ENCODE measurements at regions not wholly inside any gene's neighbourhood (a gene's known extent, or its start where the extent isn't known, plus 50 kb on each side); places are given as distances from the start of the nearest gene placed in this dataset.
"Not testable (repeated sequence)": the region's sequence is repeated elsewhere in the genome, so short reads cannot be mapped to it uniquely, and the experiment has no call there.

GRCh38 chr12:25615119-25615518, 62.0 kb upstream of the LMNTD1 start:
- DNase-seq (ENCODE audit: low read depth in 2 of 2) = no peak

DNA sequence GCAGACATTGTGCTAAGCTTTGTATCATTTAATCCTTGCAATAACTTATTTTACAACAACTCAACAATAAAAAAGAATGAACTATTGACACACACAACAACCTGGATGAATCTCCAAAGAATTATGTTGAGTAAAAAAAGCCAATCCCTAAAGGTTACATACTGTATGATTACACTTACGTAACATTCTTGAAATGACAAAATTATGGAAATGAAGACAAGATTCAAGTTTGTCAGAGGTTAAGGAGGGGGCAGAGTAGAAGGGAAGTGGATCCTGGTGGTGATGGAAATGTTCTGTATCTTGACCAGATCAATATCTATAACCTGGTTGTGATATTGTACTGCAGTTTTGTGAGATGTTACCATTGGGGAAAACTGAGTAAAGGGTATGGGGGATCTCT, 63.2 kb upstream of the LMNTD1 start:
- DNase-seq (ENCODE audit: low read depth in 2 of 2) = no peak

DNA sequence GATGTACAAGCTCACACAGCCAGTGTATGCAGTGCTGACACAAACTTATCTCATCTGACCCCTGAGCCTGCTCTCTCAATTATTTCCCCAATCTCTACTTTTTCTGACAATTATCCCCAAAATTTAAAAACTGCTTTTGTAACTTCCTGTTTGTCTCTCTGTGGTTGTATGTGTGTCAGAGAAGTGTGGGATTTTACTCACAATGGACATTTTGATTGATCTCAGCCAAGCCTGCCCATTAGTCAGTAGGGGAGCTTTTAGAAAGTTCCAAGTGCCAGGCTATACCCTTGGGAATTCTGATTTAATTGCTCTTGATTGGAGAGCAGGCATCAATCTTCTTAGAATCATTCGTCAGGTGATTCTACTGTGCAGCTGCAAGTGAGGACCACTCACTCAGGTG, 64.9 kb upstream of the LMNTD1 start:
- no peak for DNase-seq (ENCODE audit: low read depth in 2 of 2)

GRCh38 chr12:25623816-25624215, 70.7 kb upstream of the LMNTD1 start:
- no peak for DNase-seq (ENCODE audit: low read depth in 2 of 2)

GRCh38 chr12:25625146-25625545, 72.1 kb upstream of the LMNTD1 start:
- DNase-seq (ENCODE audit: low read depth in 2 of 2) = no peak

- DNase-seq (ENCODE audit: low read depth in 2 of 2) = no peak
Observed at GRCh38 chr12:25629341-25629740, 76.3 kb upstream of the LMNTD1 start.

DNA sequence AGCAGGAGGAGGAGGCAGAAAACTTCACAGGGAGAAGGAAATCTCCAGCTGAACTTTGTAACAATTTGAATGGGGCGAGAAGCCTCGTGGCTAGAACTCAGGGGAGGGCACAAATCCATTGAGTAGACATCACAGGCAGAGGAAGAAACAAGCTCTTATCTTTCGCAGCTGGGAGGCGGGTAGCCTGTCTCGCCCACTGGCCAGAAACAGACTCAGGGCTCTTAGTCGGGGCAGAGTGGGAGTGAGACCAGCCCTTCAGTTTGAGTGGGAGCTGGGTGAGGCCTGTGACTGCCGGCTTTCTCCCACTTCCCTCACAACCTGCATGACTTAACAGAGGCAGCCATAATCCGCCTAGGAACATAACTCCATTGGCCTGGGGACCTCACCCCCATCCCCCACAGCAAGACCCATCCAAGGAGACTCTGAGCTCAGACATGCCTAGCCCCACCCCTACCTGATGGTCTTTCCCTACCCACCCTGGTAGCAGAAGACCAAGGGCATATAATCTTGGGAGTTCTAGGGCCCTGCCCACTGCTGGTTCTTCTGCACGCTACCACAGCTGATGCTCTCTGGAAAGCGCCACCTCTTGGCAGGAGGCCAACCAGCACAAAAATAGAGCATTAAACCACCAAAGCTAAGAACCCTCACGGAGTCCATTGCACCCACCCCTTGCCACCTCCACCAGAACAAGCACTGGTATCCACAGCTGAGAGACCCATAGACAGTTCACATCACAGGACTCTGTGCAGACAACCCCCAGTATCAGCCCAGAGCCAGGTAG, 77.8 kb upstream of the LMNTD1 start:
- not testable (repeated sequence) for DNase-seq (ENCODE audit: low read depth in 2 of 2)

DNA sequence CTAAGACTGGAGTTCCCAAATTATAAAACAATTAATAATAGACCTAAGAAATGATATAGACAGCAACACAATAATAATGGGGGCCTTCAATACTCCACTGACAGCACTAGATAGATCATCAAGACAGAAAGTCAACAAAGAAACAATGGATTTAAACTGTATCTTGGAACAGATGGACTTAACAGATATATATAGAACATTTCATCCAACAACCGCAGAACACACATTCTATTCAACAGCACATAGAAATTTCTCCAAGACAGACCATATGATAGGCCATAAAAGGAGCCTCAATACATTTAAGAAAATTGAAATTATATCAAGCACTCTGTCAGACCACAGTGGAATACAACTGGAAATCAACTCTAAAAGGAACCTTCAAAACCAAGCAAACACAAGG, 80.1 kb upstream of the LMNTD1 start:
- DNase-seq (ENCODE audit: low read depth in 2 of 2) = not testable (repeated sequence)

DNA sequence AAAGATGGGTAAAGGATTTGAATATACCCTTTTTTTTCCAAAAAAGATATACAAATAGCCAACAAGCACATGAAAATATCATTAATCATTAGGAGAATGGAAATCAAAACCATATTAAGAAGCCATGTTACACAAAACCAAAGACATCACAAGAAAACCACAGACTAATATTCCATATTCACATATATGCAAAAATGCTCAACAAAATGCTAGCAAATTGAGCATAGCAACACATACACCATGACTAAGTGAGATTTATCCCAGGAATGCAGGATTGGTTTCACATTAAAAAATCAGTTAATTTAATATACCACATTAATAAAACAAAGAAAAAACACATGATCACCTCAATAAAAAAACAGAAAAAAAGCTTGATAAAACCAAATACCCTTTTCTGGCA, 84.7 kb upstream of the LMNTD1 start:
- no peak for DNase-seq (ENCODE audit: low read depth in 2 of 2)

GRCh38 chr12:25639406-25639805, 86.3 kb upstream of the LMNTD1 start:
- DNase-seq (ENCODE audit: low read depth in 2 of 2) = no peak

DNA sequence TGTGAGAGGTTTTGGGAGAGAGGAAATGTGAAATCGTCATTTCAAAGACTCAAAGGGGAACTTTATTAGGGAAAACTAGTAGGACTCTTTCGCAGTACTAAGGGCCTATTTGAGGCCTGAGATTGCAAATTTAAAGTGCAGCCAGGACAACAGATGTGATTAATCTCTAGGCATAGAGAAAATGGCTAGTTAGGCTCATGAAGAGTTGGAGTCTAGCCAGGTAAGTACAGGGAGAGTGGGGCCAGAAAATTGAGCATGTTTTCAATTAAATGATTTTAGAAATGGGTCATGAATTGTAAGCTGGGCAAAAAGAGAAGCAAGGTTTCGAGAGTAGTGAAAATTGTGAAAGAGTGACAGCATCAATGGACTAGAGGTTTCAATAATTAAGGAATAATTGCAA, 91.9 kb upstream of the LMNTD1 start:
- DNase-seq (ENCODE audit: low read depth in 2 of 2) = no peak

- no peak for DNase-seq (ENCODE audit: low read depth in 2 of 2)
Observed at GRCh38 chr12:25645427-25645826, 92.3 kb upstream of the LMNTD1 start.

DNA sequence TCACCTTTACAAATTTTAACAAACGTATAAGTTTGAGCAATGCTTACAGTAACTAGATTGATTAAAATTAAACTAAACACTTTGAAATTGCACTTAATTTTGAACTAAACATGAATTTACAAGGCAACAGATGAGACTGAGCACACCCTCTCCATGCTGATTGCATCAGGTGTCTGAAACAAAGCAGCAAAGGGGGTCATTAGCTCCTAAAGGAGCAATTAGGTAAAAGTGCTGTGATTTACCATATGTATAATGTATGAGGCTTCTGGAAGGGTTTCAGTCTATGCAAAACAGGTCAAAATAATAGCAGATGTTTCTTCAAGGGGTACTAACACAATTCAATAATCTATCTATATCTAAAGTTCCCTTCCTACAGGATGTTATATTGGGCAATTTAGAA, 98.8 kb upstream of the LMNTD1 start:
- DNase-seq (ENCODE audit: low read depth in 2 of 2) = no peak

GRCh38 chr12:25652371-25652770, 99.3 kb upstream of the LMNTD1 start:
- no peak for DNase-seq (ENCODE audit: low read depth in 2 of 2)

- no peak for DNase-seq (ENCODE audit: low read depth in 2 of 2)
Observed at GRCh38 chr12:25653487-25654175, 100.5 kb upstream of the LMNTD1 start.

DNA sequence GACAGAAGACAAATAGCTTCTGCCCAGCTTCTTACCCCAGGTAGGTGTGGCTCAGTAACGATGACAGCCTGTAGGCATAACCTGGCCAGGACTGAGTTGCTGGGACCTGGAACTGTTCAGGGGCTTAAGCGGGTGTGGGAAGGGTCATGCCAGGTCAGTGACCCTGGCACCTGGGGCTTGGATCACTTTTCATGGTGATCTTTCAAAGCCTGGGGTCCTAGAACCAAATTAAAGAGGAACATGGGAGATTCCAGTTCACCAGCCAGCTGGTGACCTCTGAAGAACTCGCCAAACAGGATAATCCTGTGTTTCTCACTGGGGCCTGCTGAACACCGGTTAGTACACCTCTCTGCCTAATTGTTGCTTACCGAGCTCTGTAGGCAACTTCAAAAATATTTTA, 102.6 kb upstream of the LMNTD1 start:
- DNase-seq (ENCODE audit: low read depth in 2 of 2) = no peak

DNA sequence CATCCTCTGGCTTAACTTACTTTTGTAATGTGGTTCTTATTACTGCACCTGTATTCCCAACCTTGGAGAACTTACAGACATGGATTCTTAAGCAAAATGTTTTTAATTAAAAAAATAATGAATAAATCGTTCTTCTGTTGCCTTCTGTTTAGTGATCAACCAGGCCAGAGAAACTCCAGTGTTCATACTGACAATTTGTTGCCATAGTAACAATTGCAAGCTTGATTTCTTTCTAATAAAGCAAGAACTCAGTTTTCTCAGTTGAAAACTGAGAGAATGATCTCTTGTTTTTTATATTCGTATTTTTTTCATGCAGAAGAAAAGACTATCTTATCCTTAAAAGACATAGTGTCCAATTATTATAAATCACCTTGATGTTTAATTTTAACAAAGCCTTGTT, 106.5 kb upstream of the LMNTD1 start:
- DNase-seq (ENCODE audit: low read depth in 2 of 2) = no peak

DNA sequence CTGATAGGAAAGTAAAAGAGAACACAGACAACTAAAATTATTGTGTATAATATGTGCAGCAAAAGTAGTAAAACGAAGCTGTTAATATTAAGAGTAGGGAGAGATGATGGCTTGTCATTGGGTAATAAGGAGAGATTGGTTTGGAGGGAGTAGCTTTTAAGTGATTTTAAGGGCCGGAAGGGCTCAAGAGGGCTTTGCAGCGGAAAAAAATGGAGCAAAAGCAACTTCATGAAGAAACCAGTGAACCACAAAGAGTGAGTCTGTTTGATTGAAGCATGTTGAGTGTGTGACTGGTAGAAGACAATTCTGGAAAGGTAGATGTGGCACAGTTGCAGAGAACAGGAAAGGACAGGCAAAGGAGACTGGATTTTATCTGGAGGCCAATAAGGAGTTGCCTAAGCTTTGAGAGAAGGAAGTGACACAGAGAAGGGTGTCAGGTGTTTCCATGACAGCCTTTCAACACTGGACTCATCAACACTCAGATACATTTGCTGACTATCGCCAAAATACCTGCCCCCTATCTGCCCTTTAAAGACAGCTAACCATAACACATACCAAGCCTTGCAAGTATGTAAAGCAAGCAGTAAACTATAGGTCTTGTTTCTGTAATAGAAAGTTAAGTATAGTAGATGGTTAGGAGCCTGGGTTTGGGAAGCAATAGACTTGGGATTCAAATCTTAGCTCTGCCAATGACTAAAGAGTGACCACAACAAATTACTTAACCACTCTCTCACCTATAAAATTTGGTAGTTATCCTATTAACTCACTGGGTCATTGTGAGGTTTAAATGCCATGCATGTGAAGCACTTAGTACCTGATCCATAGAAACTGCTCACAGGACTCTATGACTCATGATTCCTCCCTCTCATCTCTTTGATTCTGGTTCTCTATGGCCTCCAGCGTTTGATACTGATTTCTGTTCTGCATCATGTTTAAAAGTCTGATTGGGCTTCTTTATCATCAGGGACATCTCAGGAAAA, 117.3 kb upstream of the LMNTD1 start:
- DNase-seq (ENCODE audit: low read depth in 2 of 2) = no peak

DNA sequence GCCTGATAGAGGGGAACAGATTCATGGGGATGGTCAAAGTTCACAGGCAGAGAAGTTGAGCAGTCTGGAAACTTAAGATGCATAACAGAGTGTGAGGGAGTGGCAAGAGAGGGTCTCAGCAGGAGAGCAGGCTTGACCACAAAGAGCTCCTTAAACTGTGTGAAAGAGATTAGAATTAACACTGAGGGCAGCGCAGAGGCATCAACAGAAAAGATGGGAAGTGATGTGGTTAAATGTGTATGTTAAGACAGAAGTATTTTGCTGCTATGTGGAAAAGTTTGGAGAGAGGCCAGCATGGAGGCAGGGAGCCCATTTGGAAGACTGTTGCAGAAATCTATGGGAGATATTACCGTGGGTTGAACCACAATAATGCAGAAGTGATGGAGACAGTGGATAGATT, 122.7 kb upstream of the LMNTD1 start:
- DNase-seq (ENCODE audit: low read depth in 2 of 2) = no peak

DNA sequence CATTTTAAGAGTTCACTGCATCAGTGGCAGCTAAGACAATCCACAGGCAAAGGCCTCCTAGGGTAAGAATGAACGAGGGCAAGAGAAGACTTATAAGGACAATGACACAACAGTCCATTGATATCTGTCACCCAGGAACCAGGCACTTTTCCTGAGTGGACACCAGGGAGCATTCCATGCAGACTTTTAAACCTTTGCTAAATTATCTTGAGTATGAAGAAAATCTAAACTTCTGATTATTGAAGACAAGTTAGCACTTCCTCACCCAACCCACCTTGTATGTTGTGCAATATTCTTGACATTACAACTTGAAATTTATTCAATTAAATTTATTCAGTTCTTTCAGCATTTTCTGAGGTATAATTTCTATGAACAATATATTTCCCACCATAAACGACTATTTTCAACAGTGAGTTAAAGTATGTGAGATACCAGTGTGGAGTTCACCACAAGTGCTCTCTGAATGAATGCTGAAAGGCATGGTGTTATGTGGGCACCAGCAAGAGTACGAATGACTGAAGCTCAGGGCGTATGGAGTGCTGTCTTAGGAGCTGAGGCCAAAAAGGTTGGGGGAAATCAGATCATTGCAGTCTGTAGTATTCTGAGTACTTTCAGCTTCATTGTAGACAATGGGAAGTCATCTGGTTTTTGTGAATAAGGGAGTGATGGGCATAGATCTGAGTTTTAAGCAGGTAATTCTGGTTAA, 124.3 kb upstream of the LMNTD1 start:
- DNase-seq (ENCODE audit: low read depth in 2 of 2) = no peak

- no peak for DNase-seq (ENCODE audit: low read depth in 2 of 2)
Observed at GRCh38 chr12:25681580-25681979, 128.5 kb upstream of the LMNTD1 start.

- DNase-seq (ENCODE audit: low read depth in 2 of 2) = no peak
Observed at GRCh38 chr12:25682421-25682820, 129.3 kb upstream of the LMNTD1 start.
